GM21737 (cell line): ENCODE measurements at regions not wholly inside any gene's neighbourhood (a gene's known extent, or its start where the extent isn't known, plus 50 kb on each side); places are given as distances from the start of the nearest gene placed in this dataset.

Experiments
- ATAC-seq: cut with Tn5 transposase; IDR thresholded peaks from one replicate; pipeline ENCODE4 v1.9.1; 2021; ENCODE audit warnings: mild to moderate bottlenecking, moderate library complexity; ENCODE audit not compliant: unreplicated experiment

- ATAC-seq = no peak
Measured at GRCh38 chr2:7452110-7452876, 535.1 kb downstream of the RNF144A start.

DNA sequence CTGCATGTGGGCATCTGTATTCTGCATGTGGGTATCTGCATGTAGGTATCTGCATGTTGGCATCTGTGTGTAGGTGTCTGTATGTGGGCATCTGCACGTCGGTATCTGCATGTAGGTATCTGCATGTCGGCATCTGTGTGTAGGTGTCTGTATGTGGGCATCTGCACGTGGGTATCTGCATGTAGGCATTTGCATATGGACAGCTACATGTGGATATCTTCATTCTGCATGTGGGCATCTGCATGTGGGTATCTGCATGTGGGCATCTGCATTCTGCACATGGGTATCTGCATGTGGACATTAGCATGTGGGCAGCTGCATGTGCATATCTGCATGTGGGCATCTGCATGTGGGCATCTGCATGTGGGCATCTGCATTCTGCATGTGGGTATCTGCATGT lies 537.4 kb downstream of the RNF144A start:
- no peak for ATAC-seq

GRCh38 chr2:7456762-7457161 lies 539.5 kb downstream of the RNF144A start:
- no peak for ATAC-seq

- ATAC-seq = no peak
Measured at GRCh38 chr2:7458066-7458465, 540.9 kb downstream of the RNF144A start.

DNA sequence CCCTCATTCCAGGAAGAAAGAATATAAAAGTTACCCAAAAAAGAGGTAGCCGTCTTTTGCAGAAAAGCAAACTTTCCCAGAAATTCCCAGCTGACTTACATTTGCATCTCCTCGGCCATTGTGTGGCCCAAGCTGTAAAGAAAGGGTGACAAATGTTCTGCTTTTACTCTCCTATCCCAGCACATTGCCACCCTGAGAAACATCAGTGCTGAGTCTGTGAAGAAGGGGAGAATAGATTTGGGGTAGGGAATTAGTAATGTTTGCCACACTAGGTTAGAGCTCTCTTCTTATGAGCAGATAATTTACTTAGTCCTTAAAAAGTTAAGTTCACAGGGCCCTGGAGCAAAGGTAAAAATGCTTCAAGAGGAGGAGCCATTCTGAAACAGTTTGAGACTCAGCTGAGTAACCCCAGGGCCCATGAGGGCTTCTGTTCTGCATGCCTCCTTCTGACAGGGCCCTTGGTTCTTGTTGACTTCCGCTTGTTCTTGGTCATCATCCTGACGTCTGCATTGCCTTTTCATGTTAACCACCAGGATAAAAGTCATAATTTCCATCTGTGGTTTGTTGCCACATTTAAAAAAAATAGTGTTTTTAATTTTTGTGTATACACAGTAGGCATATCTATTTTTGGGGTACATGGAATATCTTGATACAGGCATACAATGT lies 550.7 kb downstream of the RNF144A start:
- no peak for ATAC-seq

- no peak for ATAC-seq
Measured at GRCh38 chr2:7468448-7468828, 551.2 kb downstream of the RNF144A start.

DNA sequence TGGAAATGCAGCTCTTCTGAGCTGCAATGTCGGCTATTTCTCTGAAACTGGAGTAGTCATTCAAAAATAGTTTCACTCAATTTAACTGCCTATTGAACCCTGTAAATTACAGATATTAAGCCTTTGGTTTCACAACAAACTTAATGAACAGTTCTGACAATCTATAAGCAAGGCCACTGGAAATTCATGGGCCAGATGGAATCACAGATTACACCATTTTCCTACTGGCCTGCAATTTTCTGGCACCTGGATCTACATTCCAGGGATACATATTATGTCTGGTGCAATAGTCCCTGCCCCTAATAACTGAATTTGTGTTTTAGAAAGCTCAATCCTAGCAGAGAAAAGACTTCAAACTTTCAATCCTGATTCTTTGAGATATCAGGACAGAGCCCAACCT lies 551.7 kb downstream of the RNF144A start:
- no peak for ATAC-seq

GRCh38 chr2:7471185-7471584 lies 554.0 kb downstream of the RNF144A start:
- no peak for ATAC-seq

DNA sequence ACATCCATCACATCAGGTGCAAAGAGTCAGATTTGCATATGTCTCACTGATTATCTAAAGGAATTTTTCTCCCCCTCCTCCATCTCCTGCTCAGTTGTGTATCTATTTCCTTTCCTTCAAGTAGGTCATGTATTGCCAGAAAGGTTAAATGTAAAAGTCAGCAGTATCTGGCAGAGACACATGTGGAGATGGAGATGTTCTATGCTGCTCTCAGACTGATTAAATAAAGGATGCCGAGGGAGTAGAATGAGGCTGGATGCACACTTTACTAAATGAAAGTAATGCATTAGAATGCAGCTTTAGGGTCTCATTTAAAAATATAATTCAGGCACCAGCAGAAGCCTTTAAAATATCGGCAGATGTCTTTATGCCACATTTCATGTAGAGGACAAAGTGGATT lies 555.3 kb downstream of the RNF144A start:
- no peak for ATAC-seq

DNA sequence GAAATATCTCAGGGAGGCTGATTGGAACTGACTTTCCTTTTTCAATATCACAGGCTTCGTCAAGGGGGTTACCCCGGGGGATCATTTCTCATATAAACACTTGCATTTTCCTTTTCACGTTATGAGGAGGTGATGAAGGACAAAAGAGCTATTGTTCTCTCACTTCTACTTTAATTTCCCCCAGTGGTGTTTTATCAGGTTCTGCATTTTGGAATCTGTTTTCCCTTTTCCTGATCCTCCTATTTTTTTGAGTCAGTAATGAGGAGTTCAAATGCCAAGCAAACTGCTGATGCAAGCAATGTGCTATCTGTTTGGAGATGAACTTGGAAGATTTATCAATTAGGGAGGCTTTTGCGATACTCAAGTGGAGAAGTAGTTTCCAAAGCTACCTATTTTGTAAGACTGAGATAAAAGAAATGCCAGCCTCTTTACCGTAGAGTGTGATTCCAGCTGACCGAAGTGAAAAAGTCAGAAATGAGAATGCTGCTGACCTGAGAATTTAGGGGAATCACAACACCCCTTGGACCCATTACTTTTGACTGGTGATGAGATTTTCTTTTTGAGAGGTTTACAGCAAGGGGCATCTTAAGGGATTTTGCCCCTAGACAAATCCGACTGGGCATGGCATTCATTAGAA lies 556.0 kb downstream of the RNF144A start:
- no peak for ATAC-seq

- ATAC-seq = no peak
Measured at GRCh38 chr2:7476371-7476770, 559.2 kb downstream of the RNF144A start.

GRCh38 chr2:7479603-7480002 lies 562.4 kb downstream of the RNF144A start:
- ATAC-seq = no peak

GRCh38 chr2:7480431-7480830 lies 563.2 kb downstream of the RNF144A start:
- ATAC-seq = no peak

DNA sequence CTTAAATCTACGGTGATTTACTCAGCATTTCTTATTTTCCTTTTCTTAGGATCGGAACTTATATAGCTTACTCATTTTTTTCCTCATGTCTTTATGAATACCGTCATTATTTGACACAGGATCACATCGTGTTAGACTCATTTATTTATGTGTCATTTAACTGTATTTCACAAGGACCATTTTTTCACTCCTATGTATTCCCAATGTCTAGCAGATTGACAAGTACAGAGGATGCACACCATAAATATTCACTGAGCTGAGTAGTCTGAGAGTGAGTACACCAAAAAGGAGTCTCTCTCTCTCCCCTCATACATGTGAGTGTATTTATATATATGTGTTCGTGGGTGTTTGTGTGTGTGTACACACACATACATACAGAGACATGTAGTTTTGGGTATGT lies 573.5 kb downstream of the RNF144A start:
- no peak for ATAC-seq

GRCh38 chr2:7492719-7493118 lies 575.5 kb downstream of the RNF144A start:
- ATAC-seq = no peak

GRCh38 chr2:7497178-7497577 lies 580.0 kb downstream of the RNF144A start:
- no peak for ATAC-seq

- no peak for ATAC-seq
Measured at GRCh38 chr2:7499018-7499417, 581.8 kb downstream of the RNF144A start.

DNA sequence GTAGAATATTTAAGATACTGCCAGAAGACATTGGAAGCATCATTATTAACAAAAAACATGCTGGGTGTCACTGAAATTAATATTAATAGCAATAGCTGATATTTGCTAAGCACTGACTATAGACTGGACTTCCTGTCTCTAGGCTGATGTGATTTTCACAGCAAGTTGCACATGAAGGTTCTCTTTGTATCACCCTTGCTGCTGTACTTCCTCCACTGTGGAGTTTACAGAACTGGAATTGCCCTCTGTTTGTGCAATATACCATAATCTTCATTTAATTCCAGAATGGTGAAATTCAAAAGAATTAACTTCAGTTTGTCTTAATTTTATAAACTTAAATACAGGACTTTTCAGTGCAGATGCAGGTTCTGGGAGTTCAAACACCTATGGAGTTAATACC lies 585.1 kb downstream of the RNF144A start:
- ATAC-seq = no peak

GRCh38 chr2:7508296-7508943 lies 591.2 kb downstream of the RNF144A start:
- no peak for ATAC-seq

DNA sequence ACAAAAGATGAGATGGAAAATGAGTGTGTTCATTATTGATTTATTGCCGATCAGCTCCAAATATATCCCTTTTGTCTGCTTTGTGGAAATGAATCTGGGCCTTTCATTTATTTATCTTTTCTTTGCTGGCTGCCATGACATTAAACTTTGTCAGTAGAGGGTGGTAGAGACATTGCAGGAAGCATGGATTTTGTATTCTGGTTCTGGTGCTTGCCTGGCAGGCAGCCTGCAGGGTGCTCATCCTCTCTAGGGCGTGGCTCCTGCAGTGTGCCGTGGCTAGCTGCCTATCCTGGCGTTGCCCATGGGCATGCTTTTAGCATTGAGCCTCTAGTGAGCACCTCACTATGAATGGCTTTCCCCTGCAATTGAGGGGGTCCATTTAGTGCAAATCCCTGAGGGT lies 593.1 kb downstream of the RNF144A start:
- no peak for ATAC-seq

DNA sequence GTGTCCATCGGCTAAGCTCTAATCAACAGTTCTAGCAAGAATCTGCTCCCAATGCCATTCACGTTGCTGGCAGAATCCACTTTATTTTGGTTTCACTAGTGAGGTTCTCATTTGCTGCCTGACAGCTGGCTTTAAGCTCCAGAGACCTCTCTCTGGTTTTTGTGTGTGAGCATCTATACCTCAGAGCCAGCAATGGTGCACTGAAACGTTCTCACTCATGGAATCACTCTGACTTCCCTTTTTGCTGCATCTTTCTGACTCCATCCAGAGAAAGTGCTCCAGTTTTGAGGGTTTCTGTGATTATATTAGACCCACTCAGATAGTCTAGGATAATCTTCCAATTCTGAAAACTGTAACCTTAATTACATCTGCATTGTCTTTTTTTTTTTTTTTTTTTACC lies 596.6 kb downstream of the RNF144A start:
- no peak for ATAC-seq

DNA sequence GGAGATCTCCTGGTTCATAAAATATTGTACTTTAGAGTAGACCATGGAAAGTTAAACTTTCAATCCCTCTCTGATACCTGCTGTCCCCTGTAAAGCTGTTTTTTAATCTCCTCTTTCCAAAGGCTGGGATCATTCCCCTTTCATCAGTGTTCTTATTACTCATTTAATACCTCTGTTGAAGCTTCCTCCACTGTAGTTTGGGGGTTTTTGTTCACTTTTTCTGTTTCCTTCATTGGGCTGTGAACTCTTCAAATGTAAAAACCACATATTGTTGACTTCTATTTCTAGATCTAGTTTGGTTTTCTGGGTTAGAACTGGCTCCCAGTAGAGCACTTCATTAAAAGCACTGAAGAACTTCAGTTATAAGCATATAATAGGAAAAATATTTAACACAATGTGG lies 598.1 kb downstream of the RNF144A start:
- no peak for ATAC-seq
